Breast epithelium (tissue), 3 donors: ENCODE measurements at regions not wholly inside any gene's neighbourhood (a gene's known extent, or its start where the extent isn't known, plus 50 kb on each side); places are given as distances from the start of the nearest gene placed in this dataset.

Experiments used
- CTCF ChIP-seq, 3 donors: fragments of 450-650 bp; IDR thresholded peaks; one replicate each; pipeline ENCODE4 v1.5.1; 2016 to 2017; ENCODE audit warnings: antibody characterized with exemption in 3 of 3, mild to moderate bottlenecking in 3 of 3, moderate library complexity in 3 of 3
- POLR2A ChIP-seq: fragments of 450-650 bp; IDR thresholded peaks from one replicate; pipeline ENCODE4 v1.6.1; 2016; ENCODE audit warnings: antibody characterized with exemption, mild to moderate bottlenecking, moderate library complexity
- POLR2AphosphoS5 ChIP-seq, 3 donors: sonication (generic); formaldehyde crosslinking; IDR thresholded peaks; one replicate each; pipeline ENCODE4 v1.6.1; 2017; ENCODE audit warnings: antibody characterized with exemption in 3 of 3

GRCh38 chr5:96566833-96567587 lies 95.2 kb upstream of the CAST start:
- no peak for TF ChIP-seq POLR2A
- TF ChIP-seq CTCF (IDR thresholded peaks at IDR 0.05) = no peak
- TF ChIP-seq POLR2AphosphoS5 (IDR thresholded peaks at IDR 0.05) = no peak
